NCI-H1930 (cell line): ENCODE measurements at regions not wholly inside any gene's neighbourhood (a gene's known extent, or its start where the extent isn't known, plus 50 kb on each side); places are given as distances from the start of the nearest gene placed in this dataset.

Experiments used
- DNase-seq, 2 experiments: peaks; one replicate each; lab custom pipeline; 2025; lab: John Stamatoyannopoulos, UW

DNA sequence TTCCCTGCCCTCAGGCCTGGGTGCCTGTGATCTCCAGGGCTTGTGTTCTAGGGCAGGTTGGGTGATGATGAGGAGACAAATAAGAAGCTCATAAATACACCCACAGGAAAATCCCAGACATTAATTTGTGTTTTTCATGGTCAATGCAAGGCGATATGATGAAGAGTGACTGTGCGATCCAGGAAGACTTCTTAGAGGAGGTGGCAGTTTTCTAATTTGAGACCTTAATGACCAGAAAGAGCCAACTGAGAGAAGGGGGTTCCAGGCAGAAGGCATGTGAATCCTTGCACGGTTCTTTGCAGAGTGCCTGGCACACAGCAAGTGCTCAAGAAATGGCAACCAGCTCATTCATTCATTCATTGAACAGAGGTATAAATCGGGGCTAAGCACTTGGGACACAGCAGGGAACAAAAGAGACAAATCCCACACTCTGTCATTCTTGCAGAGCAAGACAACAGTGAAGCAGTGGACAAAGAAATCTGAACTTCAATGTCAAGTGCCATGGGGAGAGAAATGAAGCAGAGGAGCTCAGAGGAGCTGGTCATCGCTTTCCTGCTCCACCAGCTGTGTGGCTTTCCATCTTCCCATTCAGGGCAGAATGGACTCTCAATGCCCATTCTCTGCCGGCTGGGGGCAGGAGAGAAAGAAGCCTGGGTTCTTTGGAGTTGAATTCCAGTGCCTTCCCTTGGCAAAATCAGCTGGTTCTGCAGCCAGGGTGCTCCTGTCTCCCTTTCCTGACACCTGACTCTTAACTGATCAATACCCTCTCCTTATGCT is 128.3 kb downstream of the AACS start:
- peak in 1 of 2 experiments; percentile 28 for DNase-seq

DNA sequence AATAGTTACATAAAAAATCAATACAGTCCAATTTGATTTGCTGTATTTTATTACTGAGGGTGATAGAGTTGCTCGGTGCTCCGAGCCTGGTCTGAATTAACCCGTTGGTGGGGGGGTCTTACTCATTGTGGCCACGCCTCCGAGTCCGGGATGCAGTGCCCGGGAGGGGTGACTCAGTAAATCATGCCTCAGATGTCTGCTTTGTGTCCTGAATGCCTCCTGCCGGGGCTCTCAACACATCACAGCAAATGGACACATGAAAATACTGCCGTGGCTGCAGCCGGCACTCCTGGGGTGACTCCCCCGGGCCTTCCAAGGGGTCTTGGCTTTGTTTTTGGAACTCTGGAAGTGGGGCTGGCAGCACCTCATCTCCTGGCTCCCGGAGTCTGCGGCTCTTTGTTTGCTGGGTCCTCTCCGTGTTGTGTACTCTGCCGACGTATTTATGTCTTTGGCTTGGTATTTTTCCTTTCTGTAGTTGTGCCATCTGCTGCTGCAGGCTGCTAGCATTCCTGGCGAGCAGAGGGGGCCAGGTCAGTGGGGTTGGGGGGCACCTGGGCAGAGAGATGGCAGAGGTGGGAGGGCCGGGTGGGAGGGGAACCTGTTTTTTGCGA is 129.0 kb downstream of the AACS start:
- DNase-seq = no peak

DNA sequence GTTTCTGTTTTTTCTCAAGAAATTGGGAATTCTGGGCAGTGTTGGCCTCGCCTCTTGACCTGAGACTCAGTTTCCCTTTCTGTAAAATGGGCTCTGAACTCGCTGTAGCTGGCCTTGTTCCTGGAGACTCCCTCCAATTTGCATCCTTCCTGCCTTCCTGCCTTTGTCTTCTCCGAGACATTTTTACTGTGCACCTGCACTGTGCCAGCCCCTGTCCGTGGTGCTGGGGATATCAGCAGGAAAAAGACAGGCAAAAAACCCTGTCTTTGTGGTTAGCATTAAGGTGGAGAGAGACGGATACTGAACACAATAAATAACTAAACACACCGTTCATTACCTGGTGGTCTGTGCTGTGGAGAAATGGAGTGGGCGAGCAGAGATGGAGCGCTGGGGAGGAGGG is 129.8 kb downstream of the AACS start:
- no peak for DNase-seq

DNA sequence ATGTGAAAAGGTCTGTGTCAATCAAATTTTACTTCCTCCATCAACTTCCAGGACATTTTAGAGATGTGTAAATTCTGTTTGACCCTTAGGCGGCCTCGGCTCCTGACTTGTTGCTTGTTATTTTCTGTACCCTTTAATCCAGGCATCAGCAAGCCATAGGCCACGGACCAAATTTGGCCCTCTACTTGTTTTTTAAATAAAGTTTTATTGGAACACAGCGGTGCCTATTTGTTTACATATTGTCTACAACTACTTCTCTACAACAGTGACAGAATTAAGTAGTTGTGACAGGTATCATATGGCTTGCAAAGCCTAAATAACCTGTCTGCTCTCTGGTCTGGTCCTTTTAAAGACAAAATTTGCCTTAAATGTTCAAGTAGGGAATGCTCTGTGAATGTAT is 132.1 kb downstream of the AACS start:
- DNase-seq = no peak

- no peak for DNase-seq
These were observed 133.4 kb downstream of the AACS start for GRCh38 chr12:125198652-125199051.

DNA sequence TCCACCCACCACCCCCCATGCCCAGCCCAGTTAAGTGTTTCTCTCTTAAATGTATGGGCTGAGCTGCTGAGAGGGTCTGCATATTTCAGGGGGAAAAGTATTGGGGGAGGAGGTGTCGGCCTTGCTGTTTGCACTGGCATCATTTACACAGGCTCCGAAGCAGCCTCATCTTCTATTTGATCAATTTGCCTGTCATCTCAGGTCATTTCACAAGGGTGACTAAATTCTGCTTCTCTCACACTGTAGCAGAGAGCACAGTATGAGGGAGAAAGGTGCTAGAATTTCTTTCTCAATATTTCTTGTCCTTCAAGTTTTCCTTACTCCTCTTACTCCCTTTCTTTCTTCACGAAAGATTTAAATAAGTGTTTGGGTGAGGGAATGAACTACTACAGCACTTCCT is 135.9 kb downstream of the AACS start:
- DNase-seq = no peak

GRCh38 chr12:125201940-125202339 is 136.7 kb downstream of the AACS start:
- no peak for DNase-seq

- DNase-seq = no peak
These were observed 137.2 kb downstream of the AACS start for GRCh38 chr12:125202421-125202820.

- no peak for DNase-seq
These were observed 138.0 kb downstream of the AACS start for GRCh38 chr12:125203145-125203765.

DNA sequence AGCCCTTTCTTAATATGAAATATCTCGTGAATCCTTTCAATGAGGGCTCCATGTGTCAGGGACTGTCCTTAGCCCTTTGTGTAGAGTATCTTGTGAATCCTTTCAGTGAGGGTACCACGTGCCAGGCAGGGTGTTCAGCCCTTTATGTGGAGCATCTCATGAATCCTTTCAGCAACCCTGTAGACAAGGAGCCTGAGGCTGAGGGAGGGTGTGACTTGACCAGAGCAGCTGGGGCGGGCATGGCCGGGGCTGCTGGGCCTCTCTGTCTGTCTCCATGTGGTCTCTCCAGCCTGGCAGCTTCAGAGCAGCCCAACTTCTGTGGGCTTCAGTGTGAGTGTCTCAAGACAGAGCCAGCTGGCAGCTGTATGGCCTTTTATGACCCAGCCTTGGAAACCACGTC is 140.2 kb downstream of the AACS start:
- no peak for DNase-seq

GRCh38 chr12:125206711-125207110 is 141.5 kb downstream of the AACS start:
- DNase-seq = no peak

DNA sequence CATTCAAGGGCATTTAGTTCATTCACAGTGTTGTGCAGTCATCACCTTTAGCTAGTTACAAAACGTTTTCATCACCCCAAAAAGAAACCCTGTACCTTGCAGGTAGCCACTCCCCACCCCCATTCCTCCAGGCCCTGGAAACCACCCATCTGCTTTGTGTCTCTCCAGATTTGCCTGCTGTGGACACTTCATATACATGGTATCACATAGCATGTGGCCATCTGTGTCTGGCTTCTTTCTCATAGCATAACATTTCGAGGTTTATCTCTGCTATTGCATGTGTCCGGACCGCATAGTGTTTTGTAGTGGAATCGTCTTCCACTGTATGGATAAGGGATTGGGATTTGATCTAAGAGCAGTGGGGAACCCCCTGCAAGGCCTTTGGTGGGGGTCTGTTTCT is 143.1 kb downstream of the AACS start:
- DNase-seq = no peak

GRCh38 chr12:125208942-125209341 is 143.7 kb downstream of the AACS start:
- no peak for DNase-seq

DNA sequence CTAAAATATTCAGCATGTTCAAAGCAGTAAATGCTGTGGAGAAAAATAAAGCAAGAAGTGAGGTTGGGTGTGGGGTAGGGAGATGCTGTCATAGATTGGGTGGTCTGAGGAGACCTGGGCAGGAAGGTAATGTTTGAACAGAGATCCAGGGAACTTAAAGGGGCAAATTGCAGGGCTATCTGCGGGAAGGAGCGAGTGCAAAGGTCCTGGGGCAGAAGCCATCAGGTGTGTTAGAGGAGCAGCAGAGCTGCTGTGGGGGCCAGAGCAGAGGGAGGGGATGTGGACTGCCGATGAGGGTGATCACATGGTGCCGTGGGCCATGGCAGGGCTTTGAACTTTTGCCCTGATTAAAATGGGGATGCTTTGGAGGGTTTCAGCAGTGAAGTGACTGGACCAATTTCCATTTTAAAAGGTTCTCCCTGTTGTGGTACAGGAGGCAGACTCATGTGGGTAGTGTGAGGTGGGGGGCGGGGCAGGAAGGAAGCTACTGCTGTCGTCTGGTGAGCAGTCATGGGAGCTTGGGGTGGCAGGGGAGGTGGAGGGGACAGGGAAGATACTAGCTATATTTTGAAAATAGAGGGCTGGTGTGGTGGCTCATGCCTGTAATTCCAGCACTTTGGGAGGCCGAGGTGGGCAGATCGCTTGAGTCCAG is 145.0 kb downstream of the AACS start:
- no peak for DNase-seq

DNA sequence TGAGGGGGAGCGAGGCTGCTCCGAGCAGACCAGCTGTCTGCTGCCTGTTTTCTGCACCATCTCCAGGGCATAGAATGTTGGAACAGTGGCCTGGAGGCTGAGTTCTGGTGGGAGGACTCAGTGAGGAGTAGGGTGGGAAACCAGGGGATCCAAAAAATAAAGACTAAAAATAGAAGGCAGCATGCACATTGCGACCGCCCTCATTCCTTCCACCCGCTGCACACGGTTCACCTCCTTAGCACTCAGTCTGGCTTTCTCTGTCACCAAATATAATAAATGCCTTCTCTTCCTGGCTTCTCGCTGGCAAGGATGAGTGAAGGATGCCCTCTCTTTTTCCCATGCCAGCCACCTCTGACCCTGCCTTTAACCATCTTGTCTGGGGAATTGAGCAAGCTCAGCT is 146.2 kb downstream of the AACS start:
- DNase-seq = no peak

DNA sequence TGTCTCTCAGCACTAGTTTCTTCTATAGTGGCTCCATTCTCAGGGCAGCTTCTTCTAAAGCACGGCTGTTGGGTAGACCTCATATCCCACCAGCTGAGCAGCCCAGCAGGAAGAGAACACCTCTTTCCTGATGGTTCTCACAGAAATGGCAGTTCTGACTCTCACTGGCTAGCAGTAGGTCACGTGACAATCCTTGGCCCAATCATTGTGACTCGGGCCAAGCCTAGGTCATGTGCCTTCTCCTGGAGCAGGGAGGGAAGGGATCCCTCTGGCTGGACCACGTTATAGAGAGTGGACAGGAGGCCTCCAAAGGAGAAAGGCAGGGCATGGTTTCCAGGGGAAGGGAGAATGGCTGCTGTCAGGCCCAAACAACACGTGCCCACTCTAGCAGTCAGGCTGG is 149.1 kb downstream of the AACS start:
- DNase-seq = no peak

DNA sequence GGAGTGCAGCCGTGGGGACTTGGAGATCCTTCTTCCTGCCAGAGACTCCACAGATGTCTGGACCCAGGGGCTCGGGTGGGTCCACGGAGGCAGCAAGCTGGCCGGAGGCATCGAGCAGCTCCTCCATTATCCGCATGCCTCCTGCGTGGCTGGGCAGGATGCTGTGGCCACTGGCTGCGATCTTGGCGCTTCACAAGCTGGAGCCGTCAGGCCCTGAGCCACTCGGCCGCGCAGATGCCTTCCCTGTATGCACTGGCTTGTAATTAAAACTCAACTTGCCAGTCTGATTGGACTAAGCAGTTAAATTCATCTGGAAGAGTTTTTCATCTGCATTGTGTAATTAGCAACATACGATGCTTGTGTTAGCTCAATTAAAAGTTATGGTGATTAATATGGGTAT is 151.5 kb downstream of the AACS start:
- DNase-seq = no peak

GRCh38 chr12:125217308-125217707 is 152.1 kb downstream of the AACS start:
- DNase-seq = no peak

- DNase-seq = no peak
These were observed 153.7 kb downstream of the AACS start for GRCh38 chr12:125218952-125219351.

DNA sequence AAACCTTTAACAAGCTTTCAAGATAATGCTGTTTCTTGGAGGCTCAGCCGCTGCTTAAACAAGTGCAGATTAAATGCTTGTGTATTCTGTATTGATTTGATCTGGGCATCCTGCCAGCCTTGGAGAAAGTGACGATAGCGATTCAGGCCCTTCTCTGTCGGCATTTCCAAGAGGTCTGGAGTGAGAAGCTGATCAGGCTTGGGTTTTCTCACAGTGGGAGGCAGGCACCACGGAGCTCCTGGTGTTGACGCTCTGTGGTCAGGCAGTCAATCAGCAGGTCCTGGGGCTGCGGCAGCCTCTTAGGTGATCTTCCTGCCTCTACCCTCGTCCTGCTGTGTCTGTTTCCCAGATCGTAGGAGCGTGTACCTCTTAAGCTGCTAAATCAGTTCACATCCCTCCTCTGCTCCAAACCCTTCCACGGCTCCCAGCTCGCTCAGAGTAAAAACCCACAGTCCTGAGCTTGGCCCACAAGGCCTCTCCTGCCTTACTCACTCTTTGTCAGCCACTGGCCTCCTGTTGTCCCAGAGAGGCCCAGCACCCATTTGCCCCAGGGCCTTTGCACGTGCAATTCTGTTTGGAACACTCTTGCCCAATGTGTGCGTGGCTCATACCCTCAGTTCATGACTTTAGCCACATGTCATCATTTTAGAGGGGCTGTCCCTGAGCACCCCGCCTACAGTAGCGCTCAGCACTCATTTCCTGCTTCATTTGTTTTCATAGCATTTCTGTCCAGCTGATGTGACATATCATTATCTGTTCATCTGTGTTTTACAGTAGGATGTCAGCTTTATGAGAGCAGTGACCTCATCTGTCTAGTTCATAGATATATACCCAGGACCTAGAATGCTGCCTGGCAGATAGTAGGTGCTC is 155.4 kb downstream of the AACS start:
- DNase-seq = no peak

DNA sequence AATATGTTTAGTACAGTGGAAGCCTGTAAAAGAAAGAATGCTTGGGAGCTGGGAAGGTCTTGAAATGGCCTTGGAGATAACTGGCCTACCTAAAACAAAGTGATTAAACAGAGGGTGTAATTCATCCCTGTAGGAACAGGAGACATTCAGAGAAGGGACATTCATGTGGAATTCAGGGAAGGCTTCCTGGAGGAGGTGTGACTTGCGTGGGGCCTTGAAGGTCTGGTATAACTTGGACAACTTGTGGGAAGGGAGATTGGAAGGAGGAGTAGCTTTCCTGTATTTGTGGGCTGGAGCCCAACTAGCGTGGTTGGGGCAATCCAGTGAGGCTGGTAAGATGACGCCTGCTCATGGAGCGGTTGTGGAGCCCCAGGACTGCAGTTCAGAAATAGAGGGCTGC is 156.4 kb downstream of the AACS start:
- DNase-seq = no peak

DNA sequence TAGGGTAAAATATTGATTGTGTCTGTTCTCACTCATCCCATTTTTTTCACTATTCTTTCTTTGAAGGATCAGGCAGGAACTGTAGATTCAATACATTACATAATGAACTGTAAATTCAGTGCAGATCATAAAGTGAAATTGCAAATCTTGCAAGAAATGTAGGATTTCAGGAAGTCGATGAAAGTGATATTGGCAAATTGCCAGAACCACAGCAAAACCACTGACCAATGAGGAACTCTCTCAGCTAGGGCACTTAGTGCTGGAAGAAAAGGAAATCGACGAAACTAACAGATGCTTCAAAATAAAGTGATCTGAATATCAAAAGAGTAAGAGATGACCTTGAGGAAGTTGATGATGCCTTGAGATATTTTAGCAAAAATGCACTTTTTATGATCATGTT is 157.6 kb downstream of the AACS start:
- DNase-seq = no peak
